GM12878 (cell line): ENCODE measurements at regions not wholly inside any gene's neighbourhood (a gene's known extent, or its start where the extent isn't known, plus 50 kb on each side); places are given as distances from the start of the nearest gene placed in this dataset.

Experiments used
- ATAC-seq: fragments of 200-7000 bp; cut with Tn5 transposase; 3 replicates; pipeline ENCODE4 v1.9.1; 2020; ENCODE audit warnings: mild to moderate bottlenecking, moderate library complexity
- BruUV-seq: library from RNA; stranded (reverse); fragments of 400-500 nt; replicated peaks from 2 replicates; lab custom pipeline; 2021; lab: Mats Ljungman, UMichigan
- CTCF ChIA-PET: fragments of 300-600 bp; sonication (Branson Sonifier 250); formaldehyde crosslinking; extraction: SDS; loops from one replicate; lab custom pipeline; 2021; ENCODE audit warnings: inconsistent platforms; lab: Yijun Ruan, JAX
- POLR2A ChIA-PET: fragments of 350-600 bp; formaldehyde crosslinking; extraction: SDS; loops from one replicate; lab custom pipeline; 2021; ENCODE audit warnings: inconsistent platforms; lab: Charles Lee
- RAD21 ChIA-PET: fragments of 300-600 bp; sonication (Branson Sonifier 250); formaldehyde crosslinking; loops from one replicate; lab custom pipeline; 2023; ENCODE audit warnings: antibody characterized with exemption; ENCODE audit not compliant: unreplicated experiment; lab: Charles Lee
- SMC1A ChIA-PET: fragments of 300-600 bp; sonication (Branson Sonifier 250); formaldehyde crosslinking; loops from one replicate; lab custom pipeline; 2023; ENCODE audit not compliant: unreplicated experiment, uncharacterized antibody; lab: Charles Lee
- DNase-seq: peaks from one replicate; pipeline ENCODE4 v3.0.0-alpha.2; 2011; ENCODE audit warnings: low read depth, low spot score
- FAIRE-seq: peaks from 3 replicates; lab custom pipeline; 2011; peaks lifted over from hg19 to GRCh38; lab: Jason Lieb, UNC
- H2AFZ ChIP-seq: 2 replicates; pipeline ENCODE4 v1.6.0; 2011; ENCODE audit warnings: low read depth, low read length, control low read depth; ENCODE audit not compliant: control insufficient read depth
- H3K27ac ChIP-seq: 2 replicates; pipeline ENCODE4 v1.5.1; 2011; ENCODE audit warnings: control low read depth; ENCODE audit not compliant: control insufficient read depth, insufficient read depth
- H3K27me3 ChIP-seq, 2 experiments: replicated peaks in 1 of 2; 2 replicates each; pipeline versions ENCODE4 v1.6.0 to v1.6.1; 2011; ENCODE audit warnings: low read length in 1 of 2; ENCODE audit not compliant: control insufficient read depth in 2 of 2, insufficient read depth in 2 of 2
- H3K36me3 ChIP-seq, 2 experiments: 2 replicates each; pipeline ENCODE4 v1.5.1; 2011; ENCODE audit warnings: low read length in 1 of 2; ENCODE audit not compliant: control insufficient read depth in 2 of 2, insufficient read depth in 2 of 2
- H3K4me1 ChIP-seq: 2 replicates; pipeline ENCODE4 v1.6.1; 2011; ENCODE audit warnings: mild to moderate bottlenecking, low read length, moderate library complexity, mixed read lengths; ENCODE audit not compliant: control insufficient read depth, insufficient read depth
- H3K4me2 ChIP-seq: 2 replicates; pipeline ENCODE4 v1.6.0; 2011; ENCODE audit warnings: control low read depth; ENCODE audit not compliant: control insufficient read depth, insufficient read depth
- H3K4me3 ChIP-seq: fragments of 200-600 bp; sonication (generic); 2 replicates; pipeline ENCODE4 v1.5.1; 2016
- H3K79me2 ChIP-seq: 2 replicates; pipeline ENCODE4 v1.6.0; 2011; ENCODE audit warnings: low read length; ENCODE audit not compliant: control insufficient read depth, insufficient read depth
- H3K9ac ChIP-seq: 2 replicates; pipeline ENCODE4 v1.8.0; 2011; ENCODE audit warnings: low read length, control low read depth, mixed read lengths; ENCODE audit not compliant: control insufficient read depth, insufficient read depth
- H3K9me3 ChIP-seq: replicated peaks from 3 replicates; pipeline ENCODE4 v1.5.1; 2011; ENCODE audit warnings: mild to moderate bottlenecking, low read length; ENCODE audit not compliant: control insufficient read depth, insufficient read depth
- H4K20me1 ChIP-seq: 2 replicates; pipeline ENCODE4 v1.6.0; 2011; ENCODE audit not compliant: control insufficient read depth, insufficient read depth
- IKZF2 ChIP-seq, 2 experiments: fragments of 450-650 bp; IDR thresholded peaks; 2 replicates each; pipeline ENCODE4 v1.6.1; 2017; ENCODE audit warnings: mild to moderate bottlenecking in 2 of 2, moderate library complexity in 2 of 2
- NFYA ChIP-seq: IDR thresholded peaks from 2 replicates; pipeline ENCODE4 v1.6.1; 2011; ENCODE audit warnings: low read depth, mild to moderate bottlenecking, low read length, improper control_type of control experiment, borderline replicate concordance
- RUNX3 ChIP-seq: IDR thresholded peaks from 2 replicates; pipeline ENCODE4 v1.6.1; 2012; ENCODE audit warnings: low read length, inconsistent platforms
- ZNF384 ChIP-seq: IDR thresholded peaks from 2 replicates; pipeline ENCODE4 v1.6.1; 2012; ENCODE audit warnings: low read depth, mild to moderate bottlenecking, low read length, improper control_type of control experiment, borderline replicate concordance
- WGBS: methylation state at CpG from one replicate; pipeline ENCODE4 v1.1.6; 2016; ENCODE audit warnings: low lambda C conversion rate; ENCODE audit not compliant: insufficient replicate concordance, insufficient coverage; ENCODE audit errors: missing lambda C conversion rate; 5-methylcytosine and 5-hydroxymethylcytosine counted together
- in situ Hi-C: fragments of 300-500 bp; cut with MboI; formaldehyde crosslinking; loops from 9 replicates; pipeline ENCODE4 v1.14.3; 2018; ENCODE audit warnings: mixed read lengths
- intact Hi-C: fragments of 100-400 bp; cut with micrococcal nuclease; formaldehyde crosslinking; loops from one replicate; pipeline ENCODE4 v1.14.2; 2022; ENCODE audit not compliant: unreplicated experiment
- TF ChIP-seq, protein P1 (sequence below): fragments of 450-650 bp; IDR thresholded peaks from 2 replicates; pipeline ENCODE4 v1.6.1; 2017; ENCODE audit warnings: mild to moderate bottlenecking, low read depth, inconsistent platforms; ENCODE audit not compliant: poor library complexity, severe bottlenecking
- TF ChIP-seq, protein P2 (sequence below): fragments of 450-650 bp; IDR thresholded peaks from 2 replicates; pipeline ENCODE4 v1.6.1; 2014; ENCODE audit warnings: mild to moderate bottlenecking
- TF ChIP-seq, protein P3 (sequence below): IDR thresholded peaks from 2 replicates; pipeline ENCODE4 v1.6.1; 2012; ENCODE audit warnings: low read length, inconsistent platforms
- TF ChIP-seq, protein P4 (sequence below): fragments of 450-650 bp; formaldehyde crosslinking; IDR thresholded peaks from 2 replicates; pipeline ENCODE4 v1.4.0; 2020; ENCODE audit warnings: mild to moderate bottlenecking, moderate library complexity

DNA sequence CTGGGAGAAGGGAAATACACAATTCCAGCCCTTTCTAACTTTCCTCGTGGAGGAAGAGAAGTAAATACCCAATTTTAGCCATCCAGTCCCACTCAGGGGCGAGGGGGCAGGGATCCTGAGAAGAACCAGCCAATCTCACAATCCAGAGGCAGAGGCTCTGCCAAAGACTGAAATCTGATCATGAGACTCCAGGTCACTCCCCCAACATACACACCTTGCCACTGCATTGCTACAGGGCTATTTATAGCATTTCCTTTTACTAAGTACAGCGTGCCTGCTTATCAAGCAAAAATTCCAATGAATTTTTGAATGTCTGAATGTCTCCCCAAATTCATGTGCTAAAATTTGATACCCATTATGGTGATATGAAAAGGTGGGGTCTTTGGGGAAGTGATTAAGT is 1687.5 kb downstream of the EFNB2 start:
- CTCF ChIA-PET, result no interaction called here
- POLR2A ChIA-PET, result interaction anchor here (0.6 kb wide), 1 partner anchor 411 kb away, joined by 7 read pairs; no protein-coding TSS in a partner anchor
- Histone ChIP-seq H3K27me3 (no peaks in the 10 kb centered on the region), H2AFZ (no peak overlapping the region), H3K36me3 (no peaks in the 10 kb centered on the region), H3K27ac (no peak overlapping the region), H3K9ac (no peak overlapping the region), H3K4me1 (no peaks in the 10 kb centered on the region), H4K20me1 (no peaks in the 10 kb centered on the region), H3K79me2 (no peaks in the 10 kb centered on the region), H3K4me2 (no peak overlapping the region), H3K4me3 (no peak overlapping the region), H3K9me3 (no peaks in the 10 kb centered on the region)
- ATAC-seq, result no peak
- RAD21 ChIA-PET, result no interaction called here
- DNase-seq, result no peak
- intact Hi-C loops, result no loop called here
- no TSS peak for BruUV-seq
- in situ Hi-C loops, result no loop called here
- FAIRE-seq, result no peak
- 2% methylated on average over 3 of the region's 3 CpGs for WGBS
- no peak for TF ChIP-seq IKZF2 (IDR thresholded peaks at IDR 0.05)
- TF ChIP-seq NFYA, result no peak
- SMC1A ChIA-PET, result no interaction called here

DNA sequence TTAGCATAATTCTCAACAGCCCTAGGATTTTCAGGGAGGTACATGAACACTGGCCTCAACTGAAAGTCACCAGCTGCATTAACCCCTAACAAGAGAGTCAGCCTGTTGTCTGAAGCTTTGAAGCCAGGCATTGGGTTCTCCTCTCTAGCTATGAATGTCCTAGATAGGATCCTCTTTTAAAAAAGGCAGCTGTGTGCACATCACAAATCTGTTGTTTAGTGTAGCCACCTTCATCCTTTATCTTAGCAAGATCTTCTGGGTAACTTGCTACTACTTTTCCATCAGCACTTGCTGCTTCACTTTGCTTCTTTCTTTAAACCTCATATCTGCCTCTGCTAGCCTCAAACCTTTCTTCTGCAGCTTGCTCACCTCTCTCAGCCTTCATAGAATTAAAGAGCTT is 1692.1 kb downstream of the EFNB2 start:
- intact Hi-C loops, result no loop called here
- no peak for ATAC-seq
- TF ChIP-seq RUNX3 (no peak), ZNF384 (no peak)
- TF ChIP-seq, protein P1, sequence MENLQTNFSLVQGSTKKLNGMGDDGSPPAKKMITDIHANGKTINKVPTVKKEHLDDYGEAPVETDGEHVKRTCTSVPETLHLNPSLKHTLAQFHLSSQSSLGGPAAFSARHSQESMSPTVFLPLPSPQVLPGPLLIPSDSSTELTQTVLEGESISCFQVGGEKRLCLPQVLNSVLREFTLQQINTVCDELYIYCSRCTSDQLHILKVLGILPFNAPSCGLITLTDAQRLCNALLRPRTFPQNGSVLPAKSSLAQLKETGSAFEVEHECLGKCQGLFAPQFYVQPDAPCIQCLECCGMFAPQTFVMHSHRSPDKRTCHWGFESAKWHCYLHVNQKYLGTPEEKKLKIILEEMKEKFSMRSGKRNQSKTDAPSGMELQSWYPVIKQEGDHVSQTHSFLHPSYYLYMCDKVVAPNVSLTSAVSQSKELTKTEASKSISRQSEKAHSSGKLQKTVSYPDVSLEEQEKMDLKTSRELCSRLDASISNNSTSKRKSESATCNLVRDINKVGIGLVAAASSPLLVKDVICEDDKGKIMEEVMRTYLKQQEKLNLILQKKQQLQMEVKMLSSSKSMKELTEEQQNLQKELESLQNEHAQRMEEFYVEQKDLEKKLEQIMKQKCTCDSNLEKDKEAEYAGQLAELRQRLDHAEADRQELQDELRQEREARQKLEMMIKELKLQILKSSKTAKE, result no peak
- TF ChIP-seq, protein P2, sequence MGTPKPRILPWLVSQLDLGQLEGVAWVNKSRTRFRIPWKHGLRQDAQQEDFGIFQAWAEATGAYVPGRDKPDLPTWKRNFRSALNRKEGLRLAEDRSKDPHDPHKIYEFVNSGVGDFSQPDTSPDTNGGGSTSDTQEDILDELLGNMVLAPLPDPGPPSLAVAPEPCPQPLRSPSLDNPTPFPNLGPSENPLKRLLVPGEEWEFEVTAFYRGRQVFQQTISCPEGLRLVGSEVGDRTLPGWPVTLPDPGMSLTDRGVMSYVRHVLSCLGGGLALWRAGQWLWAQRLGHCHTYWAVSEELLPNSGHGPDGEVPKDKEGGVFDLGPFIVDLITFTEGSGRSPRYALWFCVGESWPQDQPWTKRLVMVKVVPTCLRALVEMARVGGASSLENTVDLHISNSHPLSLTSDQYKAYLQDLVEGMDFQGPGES, result no peak
- TF ChIP-seq, protein P3, sequence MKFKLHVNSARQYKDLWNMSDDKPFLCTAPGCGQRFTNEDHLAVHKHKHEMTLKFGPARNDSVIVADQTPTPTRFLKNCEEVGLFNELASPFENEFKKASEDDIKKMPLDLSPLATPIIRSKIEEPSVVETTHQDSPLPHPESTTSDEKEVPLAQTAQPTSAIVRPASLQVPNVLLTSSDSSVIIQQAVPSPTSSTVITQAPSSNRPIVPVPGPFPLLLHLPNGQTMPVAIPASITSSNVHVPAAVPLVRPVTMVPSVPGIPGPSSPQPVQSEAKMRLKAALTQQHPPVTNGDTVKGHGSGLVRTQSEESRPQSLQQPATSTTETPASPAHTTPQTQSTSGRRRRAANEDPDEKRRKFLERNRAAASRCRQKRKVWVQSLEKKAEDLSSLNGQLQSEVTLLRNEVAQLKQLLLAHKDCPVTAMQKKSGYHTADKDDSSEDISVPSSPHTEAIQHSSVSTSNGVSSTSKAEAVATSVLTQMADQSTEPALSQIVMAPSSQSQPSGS, result no peak
- TF ChIP-seq, protein P4, sequence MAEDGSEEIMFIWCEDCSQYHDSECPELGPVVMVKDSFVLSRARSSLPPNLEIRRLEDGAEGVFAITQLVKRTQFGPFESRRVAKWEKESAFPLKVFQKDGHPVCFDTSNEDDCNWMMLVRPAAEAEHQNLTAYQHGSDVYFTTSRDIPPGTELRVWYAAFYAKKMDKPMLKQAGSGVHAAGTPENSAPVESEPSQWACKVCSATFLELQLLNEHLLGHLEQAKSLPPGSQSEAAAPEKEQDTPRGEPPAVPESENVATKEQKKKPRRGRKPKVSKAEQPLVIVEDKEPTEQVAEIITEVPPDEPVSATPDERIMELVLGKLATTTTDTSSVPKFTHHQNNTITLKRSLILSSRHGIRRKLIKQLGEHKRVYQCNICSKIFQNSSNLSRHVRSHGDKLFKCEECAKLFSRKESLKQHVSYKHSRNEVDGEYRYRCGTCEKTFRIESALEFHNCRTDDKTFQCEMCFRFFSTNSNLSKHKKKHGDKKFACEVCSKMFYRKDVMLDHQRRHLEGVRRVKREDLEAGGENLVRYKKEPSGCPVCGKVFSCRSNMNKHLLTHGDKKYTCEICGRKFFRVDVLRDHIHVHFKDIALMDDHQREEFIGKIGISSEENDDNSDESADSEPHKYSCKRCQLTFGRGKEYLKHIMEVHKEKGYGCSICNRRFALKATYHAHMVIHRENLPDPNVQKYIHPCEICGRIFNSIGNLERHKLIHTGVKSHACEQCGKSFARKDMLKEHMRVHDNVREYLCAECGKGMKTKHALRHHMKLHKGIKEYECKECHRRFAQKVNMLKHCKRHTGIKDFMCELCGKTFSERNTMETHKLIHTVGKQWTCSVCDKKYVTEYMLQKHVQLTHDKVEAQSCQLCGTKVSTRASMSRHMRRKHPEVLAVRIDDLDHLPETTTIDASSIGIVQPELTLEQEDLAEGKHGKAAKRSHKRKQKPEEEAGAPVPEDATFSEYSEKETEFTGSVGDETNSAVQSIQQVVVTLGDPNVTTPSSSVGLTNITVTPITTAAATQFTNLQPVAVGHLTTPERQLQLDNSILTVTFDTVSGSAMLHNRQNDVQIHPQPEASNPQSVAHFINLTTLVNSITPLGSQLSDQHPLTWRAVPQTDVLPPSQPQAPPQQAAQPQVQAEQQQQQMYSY, result no peak

More for the DNA sequence above, 1692.1 kb downstream of the EFNB2 start:
- no peak overlapping the region for H3K4me2 ChIP-seq
- no peaks in the 10 kb centered on the region for H3K27me3 ChIP-seq
- H3K27ac ChIP-seq, result no peak overlapping the region
- CTCF ChIA-PET, result no interaction called here
- no TSS peak for BruUV-seq
- no peaks in the 10 kb centered on the region; the same call in 2 of the 3 replicates for H3K9me3 ChIP-seq
- SMC1A ChIA-PET, result no interaction called here
- H3K4me1 ChIP-seq, result no peaks in the 10 kb centered on the region
- H3K9ac ChIP-seq, result no peak overlapping the region
- DNase-seq (no peak), FAIRE-seq (no peak)
- H3K4me3 ChIP-seq, result no peak overlapping the region
- H4K20me1 ChIP-seq, result no peaks in the 10 kb centered on the region
- in situ Hi-C loops, result no loop called here
- no peaks in the 10 kb centered on the region for H3K36me3 ChIP-seq
- POLR2A ChIA-PET, result no interaction called here
- H2AFZ ChIP-seq, result no peak overlapping the region
- RAD21 ChIA-PET, result no interaction called here
- no peaks in the 10 kb centered on the region for H3K79me2 ChIP-seq
